ENCODE measurements at regions not wholly inside any gene's neighbourhood (a gene's known extent, or its start where the extent isn't known, plus 50 kb on each side); places are given as distances from the start of the nearest gene placed in this dataset.

DNA sequence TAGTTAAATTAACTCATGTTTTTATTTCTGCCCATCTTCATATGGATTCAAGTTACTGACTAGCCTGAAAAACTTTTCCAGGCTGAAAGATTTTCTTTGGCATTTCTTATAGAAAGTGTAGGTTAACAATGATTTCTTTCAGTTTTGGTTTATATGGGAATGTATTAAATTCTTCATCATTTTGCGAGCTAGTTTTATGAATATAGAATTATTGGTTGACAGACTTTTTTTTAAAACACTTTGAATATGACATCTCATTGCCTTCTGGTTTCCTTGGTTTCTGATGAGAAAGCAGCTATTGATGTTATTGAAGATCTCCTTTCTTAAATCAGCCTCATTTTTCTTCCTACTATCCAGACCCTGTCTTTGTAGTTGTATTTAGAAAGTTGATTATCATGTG, 211.0 kb upstream of the AKR1E2 start:
- ATAC-seq, result no peak

DNA sequence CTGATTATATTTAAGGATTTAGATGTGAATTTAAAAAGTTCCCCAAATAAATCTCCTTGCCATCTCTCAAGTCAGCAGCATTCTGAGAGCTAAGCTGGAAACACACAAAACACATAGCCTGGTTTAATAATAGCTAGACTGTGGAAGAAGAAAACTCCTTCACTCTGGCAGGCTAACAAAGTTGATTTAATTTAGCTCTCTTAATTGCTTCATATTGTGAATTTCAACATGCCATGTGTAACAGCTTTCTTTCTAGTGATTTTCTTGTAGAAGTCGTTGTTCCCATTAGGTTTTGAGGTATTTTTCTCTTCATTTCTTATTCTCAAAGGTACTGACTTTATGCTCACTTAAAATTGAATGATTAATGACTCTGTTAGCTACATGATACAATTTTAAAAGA, 216.8 kb upstream of the AKR1E2 start:
- DNase-seq (no peak), ATAC-seq (no peak)
- Histone ChIP-seq H3K27me3 (no peaks in the 10 kb centered on the region), H3K4me3 (no peak overlapping the region), H3K9me3 (peaks cover 0 to under 1% of the 10 kb centered on the region in 2 donors), H3K36me3 (no peaks in the 10 kb centered on the region), H3K27ac (no peak overlapping the region), H3K4me1 (no peaks in the 10 kb centered on the region)
- intact Hi-C loops (cut with DNase I), result no loop called here
- TF ChIP-seq, protein P1, sequence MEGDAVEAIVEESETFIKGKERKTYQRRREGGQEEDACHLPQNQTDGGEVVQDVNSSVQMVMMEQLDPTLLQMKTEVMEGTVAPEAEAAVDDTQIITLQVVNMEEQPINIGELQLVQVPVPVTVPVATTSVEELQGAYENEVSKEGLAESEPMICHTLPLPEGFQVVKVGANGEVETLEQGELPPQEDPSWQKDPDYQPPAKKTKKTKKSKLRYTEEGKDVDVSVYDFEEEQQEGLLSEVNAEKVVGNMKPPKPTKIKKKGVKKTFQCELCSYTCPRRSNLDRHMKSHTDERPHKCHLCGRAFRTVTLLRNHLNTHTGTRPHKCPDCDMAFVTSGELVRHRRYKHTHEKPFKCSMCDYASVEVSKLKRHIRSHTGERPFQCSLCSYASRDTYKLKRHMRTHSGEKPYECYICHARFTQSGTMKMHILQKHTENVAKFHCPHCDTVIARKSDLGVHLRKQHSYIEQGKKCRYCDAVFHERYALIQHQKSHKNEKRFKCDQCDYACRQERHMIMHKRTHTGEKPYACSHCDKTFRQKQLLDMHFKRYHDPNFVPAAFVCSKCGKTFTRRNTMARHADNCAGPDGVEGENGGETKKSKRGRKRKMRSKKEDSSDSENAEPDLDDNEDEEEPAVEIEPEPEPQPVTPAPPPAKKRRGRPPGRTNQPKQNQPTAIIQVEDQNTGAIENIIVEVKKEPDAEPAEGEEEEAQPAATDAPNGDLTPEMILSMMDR (IDR thresholded peaks at IDR 0.05), result no peak

More for the DNA sequence above, 211.0 kb upstream of the AKR1E2 start:
- no peak for DNase-seq
- Histone ChIP-seq H3K36me3 (no peaks in the 10 kb centered on the region), H3K4me3 (no peak overlapping the region), H3K27me3 (no peaks in the 10 kb centered on the region), H3K4me1 (no peaks in the 10 kb centered on the region), H3K27ac (no peak overlapping the region), H3K9me3 (peaks cover 0 to 25% of the 10 kb centered on the region in 2 donors)
- intact Hi-C loops (cut with DNase I), result no loop called here
- TF ChIP-seq, protein P1 (IDR thresholded peaks at IDR 0.05), result no peak

DNA sequence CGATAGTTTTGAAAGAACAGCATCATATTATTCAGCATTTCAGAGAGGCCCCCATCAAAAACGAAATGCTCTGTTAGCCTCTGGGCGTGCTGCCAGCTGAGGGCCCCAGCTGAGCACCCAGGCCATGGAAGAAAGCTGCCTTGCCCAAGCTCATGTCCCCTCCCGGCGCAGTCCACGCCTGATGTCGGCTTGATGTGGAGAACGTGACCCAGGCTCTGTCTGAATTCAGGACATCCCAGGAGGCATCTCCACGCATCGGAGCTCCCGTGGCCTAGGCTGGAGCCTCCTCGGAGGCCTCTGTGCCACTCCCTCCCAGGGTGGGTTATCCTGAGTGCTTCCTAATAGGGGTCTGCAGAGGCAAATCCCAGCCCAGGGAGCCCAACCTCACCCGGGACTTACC, 218.3 kb upstream of the AKR1E2 start:
- no peak overlapping the region for H3K27ac ChIP-seq
- no peak overlapping the region for H3K4me3 ChIP-seq
- TF ChIP-seq, protein P1 (IDR thresholded peaks at IDR 0.05), result no peak
- ATAC-seq (no peak), DNase-seq (peak in 1 of 4 donors; percentile 45)
- no peaks in the 10 kb centered on the region for H3K4me1 ChIP-seq
- H3K27me3 ChIP-seq, result no peaks in the 10 kb centered on the region
- intact Hi-C loops (cut with DNase I), result no loop called here
- no peaks in the 10 kb centered on the region for H3K9me3 ChIP-seq
- H3K36me3 ChIP-seq, result no peaks in the 10 kb centered on the region

DNA sequence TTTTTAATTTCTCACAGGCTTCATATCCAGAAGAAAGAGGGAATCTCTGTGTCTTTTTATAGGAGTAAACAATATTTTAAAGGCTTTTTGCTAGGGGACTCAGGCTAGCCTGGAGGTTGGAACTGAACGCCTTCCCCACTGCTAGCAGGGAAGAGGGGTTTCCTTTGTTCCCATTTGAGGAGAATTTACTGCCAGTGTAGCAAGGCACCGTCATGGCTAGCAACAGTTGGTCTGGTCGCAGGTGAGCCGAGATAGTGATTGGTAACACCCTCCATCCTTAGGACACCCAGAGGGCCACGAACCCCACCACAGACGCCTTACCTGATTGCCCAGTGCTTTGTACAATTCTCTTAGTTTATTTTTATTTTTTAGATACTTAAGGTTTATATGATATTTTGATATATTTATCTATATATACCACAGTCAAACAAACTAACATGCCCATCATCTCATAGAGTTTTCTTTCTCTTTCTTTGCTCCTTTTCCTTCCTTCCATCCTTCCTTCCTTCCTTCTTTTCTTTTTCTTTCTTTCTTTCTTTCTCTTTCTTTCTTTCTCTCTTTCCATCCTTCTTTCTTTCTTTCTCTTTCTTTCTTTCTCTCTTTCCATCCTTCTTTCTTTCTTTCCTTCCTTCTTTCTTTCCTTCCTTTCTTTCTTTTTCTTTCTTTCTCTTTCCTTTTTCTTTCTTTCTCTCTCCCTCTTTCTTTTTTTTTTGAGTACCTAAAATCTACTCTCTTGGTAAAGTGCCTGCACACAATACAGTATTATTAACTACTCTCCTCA, 219.0 kb upstream of the AKR1E2 start:
- no peaks in the 10 kb centered on the region for H3K4me1 ChIP-seq
- H3K9me3 ChIP-seq, result no peaks in the 10 kb centered on the region
- H3K36me3 ChIP-seq, result no peaks in the 10 kb centered on the region
- intact Hi-C loops (cut with DNase I), result no loop called here
- DNase-seq (no peak), ATAC-seq (no peak)
- H3K4me3 ChIP-seq, result no peak overlapping the region
- TF ChIP-seq, protein P1 (IDR thresholded peaks at IDR 0.05), result no peak
- no peak overlapping the region for H3K27ac ChIP-seq
- H3K27me3 ChIP-seq, result no peaks in the 10 kb centered on the region

DNA sequence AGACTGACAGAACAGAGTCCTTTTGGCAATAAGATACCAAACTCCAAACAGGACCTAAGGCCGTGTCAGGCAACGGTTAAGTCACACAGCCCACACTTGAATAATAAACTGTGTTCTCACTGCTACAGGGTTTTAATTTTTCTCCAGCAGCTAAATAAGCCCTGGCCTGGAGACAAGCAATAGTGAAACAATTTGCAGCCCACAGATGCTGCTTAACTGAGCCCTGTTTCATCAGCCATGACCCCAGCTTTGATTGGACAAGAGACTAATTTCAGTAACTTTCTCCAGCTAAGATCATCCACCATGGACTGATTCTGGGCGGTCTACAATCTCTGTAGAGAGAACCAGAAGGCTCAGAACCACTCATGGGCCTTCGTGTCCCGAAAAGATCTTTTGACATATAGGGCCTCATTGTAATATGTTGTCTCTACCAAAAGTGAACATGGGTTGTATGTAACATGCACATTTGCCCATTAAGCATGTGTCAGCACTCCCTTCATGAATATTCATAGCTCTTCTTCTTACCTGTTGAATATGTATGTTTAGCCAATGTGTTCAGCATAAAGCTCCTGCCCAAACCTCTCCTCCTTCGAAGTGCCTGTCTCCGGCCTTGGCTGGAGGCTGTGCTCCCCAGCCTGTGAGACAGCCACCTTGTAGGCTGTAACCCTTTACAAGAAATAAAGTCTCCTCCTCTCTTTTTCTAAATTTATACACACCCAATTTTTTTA, 223.1 kb upstream of the AKR1E2 start:
- H3K4me3 ChIP-seq, result no peak overlapping the region
- intact Hi-C loops (cut with DNase I), result no loop called here
- TF ChIP-seq, protein P1 (IDR thresholded peaks at IDR 0.05), result no peak
- H3K9me3 ChIP-seq, result no peaks in the 10 kb centered on the region
- H3K27me3 ChIP-seq, result no peaks in the 10 kb centered on the region
- no peaks in the 10 kb centered on the region for H3K36me3 ChIP-seq
- H3K4me1 ChIP-seq, result no peaks in the 10 kb centered on the region
- DNase-seq (no peak), ATAC-seq (no peak)
- H3K27ac ChIP-seq, result no peak overlapping the region

All from left lung (tissue), 4 donors.